BLaER1 (cell line): ENCODE measurements at regions not wholly inside any gene's neighbourhood (a gene's known extent, or its start where the extent isn't known, plus 50 kb on each side); places are given as distances from the start of the nearest gene placed in this dataset.
"Not testable (repeated sequence)": the region's sequence is repeated elsewhere in the genome, so short reads cannot be mapped to it uniquely, and the experiment has no call there.

Experiments used
- H3K27ac ChIP-seq: shearing (Covaris generic); formaldehyde crosslinking; 2 replicates; pipeline ENCODE4 v1.8.1; 2022
- H3K27me3 ChIP-seq: shearing (Covaris generic); formaldehyde crosslinking; 2 replicates; pipeline ENCODE4 v1.8.1; 2022
- H3K36me3 ChIP-seq: shearing (Covaris generic); formaldehyde crosslinking; 2 replicates; pipeline ENCODE4 v1.8.1; 2022
- H3K4me1 ChIP-seq: shearing (Covaris generic); formaldehyde crosslinking; 2 replicates; pipeline ENCODE4 v1.8.1; 2022
- H3K4me2 ChIP-seq: shearing (Covaris generic); formaldehyde crosslinking; 2 replicates; pipeline ENCODE4 v1.8.1; 2022
- H3K4me3 ChIP-seq: shearing (Covaris generic); formaldehyde crosslinking; 2 replicates; pipeline ENCODE4 v1.8.1; 2022
- H3K9ac ChIP-seq: shearing (Covaris generic); formaldehyde crosslinking; 2 replicates; pipeline ENCODE4 v1.8.1; 2022
- H3K9me3 ChIP-seq: shearing (Covaris generic); formaldehyde crosslinking; 2 replicates; pipeline ENCODE4 v1.8.1; 2022
- H4K20me1 ChIP-seq: shearing (Covaris generic); formaldehyde crosslinking; 2 replicates; pipeline ENCODE4 v1.8.1; 2022
- Cebpa-rat ChIP-seq: shearing (Covaris generic); IDR thresholded peaks from 2 replicates; pipeline ENCODE4 v1.8.1; 2022

DNA sequence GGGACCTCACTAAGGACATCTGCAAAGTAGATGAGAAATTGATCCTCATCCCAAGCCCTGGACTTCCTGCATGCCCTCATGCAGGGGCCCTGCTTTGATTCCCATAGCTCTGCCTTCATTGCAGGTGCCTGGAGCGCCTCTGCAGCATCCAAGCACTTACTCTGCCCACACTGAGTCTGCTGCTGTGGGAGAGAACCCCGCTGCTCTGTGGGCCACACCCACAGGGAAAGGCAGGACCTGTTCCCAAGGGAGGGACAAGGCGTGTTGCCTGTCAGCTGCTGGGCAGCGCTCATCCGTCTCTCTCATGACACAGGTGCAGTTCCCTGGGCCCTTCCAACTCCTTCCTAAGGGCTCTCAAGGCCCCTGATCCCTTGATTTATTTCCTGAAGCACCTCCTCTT, 266.8 kb upstream of the SMIM21 start:
- no peak overlapping the region for H3K4me2 ChIP-seq
- H3K27me3 ChIP-seq, result no peaks in the 10 kb centered on the region
- no peak overlapping the region for H3K27ac ChIP-seq
- H3K9me3 ChIP-seq, result no peaks in the 10 kb centered on the region
- TF ChIP-seq Cebpa-rat, result no peak
- no peak overlapping the region for H3K4me3 ChIP-seq
- H3K36me3 ChIP-seq, result no peaks in the 10 kb centered on the region
- H4K20me1 ChIP-seq, result no peaks in the 10 kb centered on the region
- H3K4me1 ChIP-seq, result no peaks in the 10 kb centered on the region
- H3K9ac ChIP-seq, result no peak overlapping the region

DNA sequence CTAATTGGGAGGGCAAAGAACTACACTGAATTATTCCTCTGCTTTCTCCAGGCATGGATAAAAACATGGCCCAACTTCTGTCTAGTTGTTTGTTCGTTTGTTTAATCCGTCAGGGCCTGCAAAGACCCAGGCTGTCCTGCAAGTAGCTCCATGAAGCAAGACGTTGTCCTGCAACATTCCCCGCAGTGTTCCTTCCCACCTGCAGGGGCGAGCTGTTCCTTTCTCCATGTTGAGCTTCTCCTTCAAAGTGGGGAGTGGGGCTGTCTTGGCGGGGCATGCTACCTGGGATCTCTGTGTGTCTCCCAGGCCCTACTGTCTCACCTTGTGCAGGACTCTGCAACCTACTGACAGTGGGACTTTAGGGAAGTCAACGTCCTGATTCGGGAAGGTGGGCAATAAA, 264.0 kb upstream of the SMIM21 start:
- Histone ChIP-seq H3K9ac (no peak overlapping the region), H3K27ac (no peak overlapping the region), H3K4me3 (no peak overlapping the region), H3K4me2 (no peak overlapping the region), H3K4me1 (no peaks in the 10 kb centered on the region), H3K9me3 (no peaks in the 10 kb centered on the region), H3K36me3 (no peaks in the 10 kb centered on the region), H3K27me3 (no peaks in the 10 kb centered on the region), H4K20me1 (no peaks in the 10 kb centered on the region)
- TF ChIP-seq Cebpa-rat, result no peak

DNA sequence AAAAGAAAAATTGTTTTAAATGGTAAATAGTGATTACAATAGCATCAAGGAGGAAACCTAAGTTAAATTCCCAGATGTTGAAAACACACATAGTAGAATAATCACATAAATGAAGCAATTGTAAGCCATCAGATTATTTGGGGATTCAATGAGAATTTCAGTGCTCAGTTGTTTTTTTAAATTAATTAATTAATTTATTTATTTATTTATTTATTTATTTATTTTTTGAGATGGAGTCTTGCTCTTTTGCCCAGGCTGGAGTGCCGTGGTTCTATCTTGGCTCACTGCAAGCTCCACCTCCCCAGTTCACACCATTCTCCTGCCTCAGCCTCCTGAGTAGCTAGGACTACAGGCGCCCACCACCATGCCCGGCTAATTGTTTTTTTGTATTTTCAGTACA, 262.8 kb upstream of the SMIM21 start:
- H3K9me3 ChIP-seq, H3K4me2 ChIP-seq, H3K9ac ChIP-seq, H3K4me3 ChIP-seq, H3K36me3 ChIP-seq, H4K20me1 ChIP-seq, H3K27me3 ChIP-seq, H3K27ac ChIP-seq, H3K4me1 ChIP-seq: not testable (repeated sequence)

DNA sequence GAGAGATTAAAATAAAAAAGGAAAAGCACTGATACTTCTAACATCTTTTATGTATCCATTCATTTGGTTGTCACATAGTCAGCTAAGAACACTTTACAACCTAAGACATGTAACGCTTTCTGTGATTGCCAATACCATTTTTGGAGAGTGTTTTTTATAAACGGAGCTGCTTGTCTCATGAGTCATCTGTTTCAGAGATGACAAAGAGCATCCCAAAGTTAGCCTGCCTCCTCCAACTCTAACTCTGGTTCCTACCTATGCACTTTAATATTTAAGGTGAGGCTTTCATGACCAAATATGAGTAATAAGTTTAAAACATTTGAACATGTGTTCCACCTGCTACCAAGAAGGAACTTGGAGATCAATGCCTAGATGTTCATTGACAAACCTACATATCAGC, 260.1 kb upstream of the SMIM21 start:
- H3K9me3 ChIP-seq, result no peaks in the 10 kb centered on the region
- H3K4me3 ChIP-seq, result no peak overlapping the region
- no peak for TF ChIP-seq Cebpa-rat
- no peaks in the 10 kb centered on the region for H3K36me3 ChIP-seq
- H3K27ac ChIP-seq, result no peak overlapping the region
- no peak overlapping the region for H3K4me2 ChIP-seq
- H3K4me1 ChIP-seq, result no peaks in the 10 kb centered on the region
- no peaks in the 10 kb centered on the region for H4K20me1 ChIP-seq
- H3K27me3 ChIP-seq, result no peaks in the 10 kb centered on the region
- H3K9ac ChIP-seq, result no peak overlapping the region

DNA sequence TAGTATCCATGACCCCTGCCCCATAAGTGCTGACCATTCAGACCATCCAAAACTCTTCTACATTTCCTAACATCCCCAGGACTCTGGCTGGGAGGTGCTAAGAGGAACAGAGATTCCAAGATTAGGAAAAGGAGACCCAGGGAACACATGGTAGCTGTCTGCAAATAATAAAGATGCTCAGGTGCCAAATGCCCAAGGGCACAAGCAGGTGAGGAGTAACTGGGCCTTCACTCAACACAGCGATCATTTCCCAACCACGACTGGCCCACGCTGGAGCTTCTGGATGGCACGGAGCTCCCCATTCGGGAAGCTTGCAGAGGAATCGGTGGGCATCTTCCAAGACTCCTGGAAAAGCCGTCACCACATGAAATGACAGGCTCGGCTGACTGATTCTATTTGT, 255.9 kb upstream of the SMIM21 start:
- TF ChIP-seq Cebpa-rat, result no peak
- Histone ChIP-seq H3K4me3 (no peak overlapping the region), H3K4me2 (no peak overlapping the region), H3K27ac (no peak overlapping the region), H3K9ac (no peak overlapping the region), H3K9me3 (no peaks in the 10 kb centered on the region), H3K36me3 (no peaks in the 10 kb centered on the region), H3K27me3 (no peaks in the 10 kb centered on the region), H4K20me1 (no peaks in the 10 kb centered on the region), H3K4me1 (no peaks in the 10 kb centered on the region)

DNA sequence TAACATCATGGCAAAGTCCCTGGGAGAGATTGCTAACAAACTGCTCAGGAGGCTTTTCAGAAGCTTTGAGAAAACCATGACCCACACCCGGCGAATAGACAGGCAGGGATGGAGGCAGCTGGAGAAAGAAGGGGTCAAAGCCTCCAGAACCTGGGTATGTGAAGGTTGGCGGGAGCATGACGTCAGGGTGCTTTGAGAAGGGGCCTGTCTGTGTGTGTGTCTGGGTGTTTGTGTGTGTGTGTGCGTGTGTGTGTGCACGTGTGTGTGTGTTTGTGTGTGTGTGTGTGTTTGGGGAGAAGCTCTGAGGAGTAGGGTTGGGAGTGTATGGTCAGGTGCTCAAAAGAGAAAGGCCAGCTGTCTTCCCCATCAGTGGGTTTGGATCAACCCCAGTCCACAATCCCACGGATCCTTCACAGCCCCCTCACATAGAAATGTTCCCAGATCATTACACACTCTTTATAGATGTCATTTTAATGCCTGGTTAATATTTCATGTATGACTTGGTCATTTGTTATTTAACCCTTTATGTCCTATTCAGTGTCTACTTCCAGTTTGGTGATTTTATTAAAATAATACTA, 254.1 kb upstream of the SMIM21 start:
- H3K4me1 ChIP-seq, result no peaks in the 10 kb centered on the region
- no peak overlapping the region for H3K4me3 ChIP-seq
- no peaks in the 10 kb centered on the region for H3K36me3 ChIP-seq
- no peaks in the 10 kb centered on the region for H3K9me3 ChIP-seq
- TF ChIP-seq Cebpa-rat, result no peak
- no peaks in the 10 kb centered on the region for H4K20me1 ChIP-seq
- H3K9ac ChIP-seq, result no peak overlapping the region
- no peak overlapping the region for H3K27ac ChIP-seq
- no peaks in the 10 kb centered on the region for H3K27me3 ChIP-seq
- no peak overlapping the region for H3K4me2 ChIP-seq

DNA sequence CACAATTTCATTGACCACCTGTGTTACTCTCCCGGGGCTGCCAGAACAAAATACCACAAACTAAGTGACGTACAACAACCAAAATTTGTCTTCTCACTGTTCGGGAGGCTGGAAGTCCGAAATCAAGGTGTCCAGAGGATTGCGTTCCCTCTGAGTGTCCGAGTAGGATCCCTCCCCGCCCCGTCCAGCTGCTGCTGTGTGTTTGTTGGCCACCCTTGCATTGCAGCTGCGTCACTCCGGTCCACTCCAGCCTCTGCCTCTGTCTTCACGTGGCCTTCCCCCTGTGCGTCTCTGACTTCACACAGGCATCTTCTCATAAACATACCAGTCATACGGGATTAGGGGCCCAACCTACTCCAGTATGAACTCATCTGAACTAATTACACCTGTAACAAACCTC, 251.8 kb upstream of the SMIM21 start:
- H3K36me3 ChIP-seq, result no peaks in the 10 kb centered on the region
- no peak overlapping the region for H3K4me3 ChIP-seq
- no peaks in the 10 kb centered on the region for H3K4me1 ChIP-seq
- no peak for TF ChIP-seq Cebpa-rat
- peaks cover 5% of the 10 kb centered on the region for H3K9me3 ChIP-seq
- H3K27me3 ChIP-seq, result no peaks in the 10 kb centered on the region
- no peak overlapping the region for H3K4me2 ChIP-seq
- no peaks in the 10 kb centered on the region for H4K20me1 ChIP-seq
- H3K9ac ChIP-seq, result no peak overlapping the region
- H3K27ac ChIP-seq, result no peak overlapping the region

DNA sequence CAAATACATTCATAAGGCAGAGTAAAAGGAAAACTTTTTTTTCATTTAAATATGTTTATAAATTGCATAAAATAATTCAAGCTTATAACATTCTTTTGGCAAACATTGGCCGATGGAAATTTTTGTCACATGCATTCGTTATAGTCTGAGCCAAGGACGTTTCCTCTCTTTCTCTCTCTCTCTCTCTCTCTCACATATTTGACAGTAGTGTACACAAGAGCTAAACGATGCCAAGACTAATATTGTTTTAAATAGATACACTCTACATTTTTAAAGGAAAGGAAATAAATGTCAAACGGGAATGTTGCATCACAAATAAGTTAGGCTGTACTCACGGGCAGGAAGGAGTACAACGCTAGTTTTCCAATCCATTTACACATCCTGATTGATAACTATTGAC, 251.1 kb upstream of the SMIM21 start:
- no peaks in the 10 kb centered on the region for H3K4me1 ChIP-seq
- H3K36me3 ChIP-seq, result no peaks in the 10 kb centered on the region
- no peak overlapping the region for H3K27ac ChIP-seq
- H4K20me1 ChIP-seq, result no peaks in the 10 kb centered on the region
- peaks cover 6% of the 10 kb centered on the region for H3K9me3 ChIP-seq
- no peak for TF ChIP-seq Cebpa-rat
- H3K27me3 ChIP-seq, result no peaks in the 10 kb centered on the region
- no peak overlapping the region for H3K4me3 ChIP-seq
- no peak overlapping the region for H3K4me2 ChIP-seq
- H3K9ac ChIP-seq, result no peak overlapping the region

DNA sequence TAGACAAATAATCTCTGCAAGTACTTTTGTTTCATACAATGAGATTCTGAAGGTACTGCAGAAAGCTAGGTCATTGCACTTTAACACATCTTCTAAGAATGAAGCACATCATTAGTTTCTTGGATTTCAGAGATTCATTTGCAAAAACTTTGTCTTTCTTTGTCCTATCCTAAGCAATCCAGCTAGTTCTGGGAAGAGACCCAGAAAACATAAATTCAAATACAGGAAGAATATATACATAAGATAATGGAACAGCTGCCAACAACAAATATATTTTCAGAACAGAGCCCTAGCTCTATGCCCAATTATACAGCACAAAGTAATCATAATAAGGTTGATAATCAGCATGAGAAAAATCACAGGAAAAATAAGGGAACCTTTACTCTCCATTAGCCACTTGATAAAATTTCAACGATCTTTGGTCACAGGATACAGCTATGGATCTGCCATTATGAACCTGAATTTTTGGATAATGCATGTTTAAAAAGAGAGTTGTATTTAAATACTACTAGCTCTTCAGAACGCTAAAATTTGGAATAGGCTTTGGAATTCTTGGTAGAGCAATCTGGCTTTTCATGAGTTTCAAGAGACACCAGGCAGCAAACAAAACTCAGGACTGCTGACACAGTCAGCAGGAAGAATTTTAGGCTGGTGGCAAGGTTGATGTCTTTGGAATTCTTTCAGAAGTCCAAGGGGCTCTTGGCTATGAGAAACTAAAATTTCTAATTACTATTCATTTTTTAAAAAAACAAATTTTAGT, 250.4 kb upstream of the SMIM21 start:
- no peaks in the 10 kb centered on the region for H4K20me1 ChIP-seq
- no peak overlapping the region for H3K4me2 ChIP-seq
- H3K4me1 ChIP-seq, result no peaks in the 10 kb centered on the region
- H3K27me3 ChIP-seq, result no peaks in the 10 kb centered on the region
- TF ChIP-seq Cebpa-rat, result no peak
- H3K36me3 ChIP-seq, result no peaks in the 10 kb centered on the region
- no peak overlapping the region for H3K27ac ChIP-seq
- H3K4me3 ChIP-seq, result no peak overlapping the region
- H3K9me3 ChIP-seq, result peaks cover 6% of the 10 kb centered on the region
- no peak overlapping the region for H3K9ac ChIP-seq

DNA sequence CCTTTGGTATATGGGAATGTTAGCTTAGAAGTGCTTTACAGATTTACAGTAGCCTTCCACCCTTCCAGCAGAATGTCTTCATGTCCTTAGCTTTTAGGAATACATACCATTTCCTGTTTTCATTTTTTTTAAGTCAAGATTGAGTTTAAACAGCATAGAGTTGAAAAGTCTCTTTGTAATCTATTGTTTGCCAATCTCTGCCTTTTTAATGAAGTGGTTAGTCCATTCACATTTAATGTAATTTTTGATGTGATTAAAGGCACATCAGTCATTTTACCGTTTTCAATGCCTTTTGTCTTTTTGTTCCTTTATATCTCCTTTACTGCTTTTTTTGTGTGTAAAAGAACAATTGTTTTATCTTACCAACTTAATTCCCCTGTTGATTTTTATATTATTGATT, 233.4 kb upstream of the SMIM21 start:
- Histone ChIP-seq H3K36me3 (no peaks in the 10 kb centered on the region), H3K4me3 (no peak overlapping the region), H4K20me1 (no peaks in the 10 kb centered on the region), H3K9ac (no peak overlapping the region), H3K27ac (no peak overlapping the region), H3K27me3 (no peaks in the 10 kb centered on the region), H3K9me3 (peaks cover 34% of the 10 kb centered on the region), H3K4me1 (peaks cover 41% of the 10 kb centered on the region), H3K4me2 (no peak overlapping the region)
- TF ChIP-seq Cebpa-rat, result no peak

DNA sequence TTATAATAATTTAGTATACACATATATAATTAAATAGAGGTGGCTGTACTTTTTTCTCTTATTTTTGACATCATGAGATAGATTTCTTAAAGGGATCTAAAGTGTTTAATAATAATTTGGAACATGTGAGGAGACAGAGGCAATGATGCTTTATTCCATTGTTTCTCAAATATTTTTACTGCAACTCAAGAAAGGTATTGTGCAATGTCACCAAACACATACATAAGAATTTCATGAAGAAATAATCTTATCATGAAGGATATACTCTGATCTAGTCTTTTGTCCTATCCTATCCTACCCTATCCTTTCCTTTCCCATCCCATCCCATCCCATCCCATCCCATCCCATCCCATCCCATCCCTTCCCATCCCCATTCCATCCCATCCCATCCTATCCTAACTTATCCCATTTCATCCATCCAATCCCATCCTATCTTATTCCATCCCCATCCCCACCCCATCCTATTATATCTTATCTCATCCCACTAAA, 232.1 kb upstream of the SMIM21 start:
- H4K20me1 ChIP-seq, result no peaks in the 10 kb centered on the region
- no peak overlapping the region for H3K9ac ChIP-seq

More for the DNA sequence above, 232.1 kb upstream of the SMIM21 start:
- peak; percentile 41; the same call in 1 of the 2 replicates for TF ChIP-seq Cebpa-rat
- Histone ChIP-seq H3K4me1 (peaks cover 54% of the 10 kb centered on the region), H3K27ac (no peak overlapping the region), H3K27me3 (no peaks in the 10 kb centered on the region), H3K9me3 (peaks cover 30% of the 10 kb centered on the region), H3K4me3 (no peak overlapping the region), H3K36me3 (no peaks in the 10 kb centered on the region), H3K4me2 (no peak overlapping the region)
